Thymus (tissue), 11 donors: ENCODE measurements at regions not wholly inside any gene's neighbourhood (a gene's known extent, or its start where the extent isn't known, plus 50 kb on each side); places are given as distances from the start of the nearest gene placed in this dataset.

Experiments used
- DNase-seq, 9 donors: peaks; one replicate each; pipeline ENCODE4 v3.0.0-alpha.2; 2013; ENCODE audit warnings: low spot score in 9 of 9, low read depth in 6 of 9, missing footprints in 1 of 9
- H3K27ac ChIP-seq, 2 donors: one replicate each; pipeline ENCODE4 v1.5.1; 2013; ENCODE audit warnings: control low read depth in 1 of 2, low read depth in 1 of 2, low read length in 1 of 2, mild to moderate bottlenecking in 1 of 2, moderate library complexity in 1 of 2
- H3K27me3 ChIP-seq, 2 donors: one replicate each; pipeline ENCODE4 v1.5.1; 2013; ENCODE audit warnings: low read length in 1 of 2; ENCODE audit not compliant: control insufficient read depth in 2 of 2, insufficient read depth in 1 of 2
- H3K36me3 ChIP-seq, 2 donors: one replicate each; pipeline ENCODE4 v1.5.1; 2013; ENCODE audit warnings: low read length in 1 of 2, mild to moderate bottlenecking in 1 of 2, moderate library complexity in 1 of 2; ENCODE audit not compliant: control insufficient read depth in 2 of 2, insufficient read depth in 2 of 2
- H3K4me1 ChIP-seq, 2 donors: one replicate each; pipeline ENCODE4 v1.5.1; 2013; ENCODE audit warnings: low read length in 2 of 2; ENCODE audit not compliant: control insufficient read depth in 2 of 2, insufficient read depth in 2 of 2
- H3K4me3 ChIP-seq, 2 donors: one replicate each; pipeline ENCODE4 v1.5.1; 2013; ENCODE audit warnings: low read length in 2 of 2, control low read depth in 1 of 2, mild to moderate bottlenecking in 1 of 2
- H3K9me3 ChIP-seq, 2 donors: one replicate each; pipeline ENCODE4 v1.5.1; 2013; ENCODE audit warnings: low read length in 1 of 2, mild to moderate bottlenecking in 1 of 2; ENCODE audit not compliant: control insufficient read depth in 2 of 2, insufficient read depth in 1 of 2
- WGBS: extraction: QIAGEN DNeasy Blood & Tissue Kit; methylation state at CpG from one replicate; pipeline ENCODE4 v1.1.7; 2013; 5-methylcytosine and 5-hydroxymethylcytosine counted together
- donor health status: healthy.

GRCh38 chr5:89191374-89191773 is 308.4 kb upstream of the MEF2C start:
- H3K4me1 ChIP-seq: no peaks in the 10 kb centered on the region
- H3K9me3 ChIP-seq: no peaks in the 10 kb centered on the region
- no peak for DNase-seq
- H3K27ac ChIP-seq: no peak overlapping the region
- H3K4me3 ChIP-seq: no peak overlapping the region
- no peaks in the 10 kb centered on the region for H3K27me3 ChIP-seq
- WGBS: 91% methylated on average over 2 of the region's 2 CpGs
- H3K36me3 ChIP-seq: no peaks in the 10 kb centered on the region

- WGBS: 93% methylated on average over 3 of the region's 3 CpGs
- Histone ChIP-seq H3K9me3 (no peaks in the 10 kb centered on the region), H3K27ac (no peak overlapping the region), H3K27me3 (no peaks in the 10 kb centered on the region), H3K36me3 (no peaks in the 10 kb centered on the region), H3K4me1 (no peaks in the 10 kb centered on the region), H3K4me3 (no peak overlapping the region)
- DNase-seq: no peak
These were observed 307.7 kb upstream of the MEF2C start for GRCh38 chr5:89190515-89191265.

- no peaks in the 10 kb centered on the region for H3K36me3 ChIP-seq
- H3K27ac ChIP-seq: no peak overlapping the region
- H3K27me3 ChIP-seq: no peaks in the 10 kb centered on the region
- no peaks in the 10 kb centered on the region for H3K9me3 ChIP-seq
- no peak for DNase-seq
- H3K4me3 ChIP-seq: no peak overlapping the region
- no peaks in the 10 kb centered on the region for H3K4me1 ChIP-seq
- WGBS: 98% methylated on average over 1 of the region's 1 CpG
These were observed 305.0 kb upstream of the MEF2C start for GRCh38 chr5:89187883-89188465.

GRCh38 chr5:89187268-89187667 is 304.3 kb upstream of the MEF2C start:
- Histone ChIP-seq H3K9me3 (no peaks in the 10 kb centered on the region), H3K36me3 (no peaks in the 10 kb centered on the region), H3K27ac (no peak overlapping the region), H3K27me3 (no peaks in the 10 kb centered on the region), H3K4me1 (no peaks in the 10 kb centered on the region), H3K4me3 (no peak overlapping the region)
- DNase-seq: no peak

GRCh38 chr5:89181546-89181945 is 298.6 kb upstream of the MEF2C start:
- Histone ChIP-seq H3K4me1 (no peaks in the 10 kb centered on the region), H3K27me3 (no peaks in the 10 kb centered on the region), H3K9me3 (no peaks in the 10 kb centered on the region), H3K27ac (no peak overlapping the region), H3K4me3 (no peak overlapping the region), H3K36me3 (no peaks in the 10 kb centered on the region)
- DNase-seq: no peak

- Histone ChIP-seq H3K27me3 (no peaks in the 10 kb centered on the region), H3K4me1 (no peaks in the 10 kb centered on the region), H3K4me3 (no peak overlapping the region), H3K9me3 (no peaks in the 10 kb centered on the region), H3K27ac (no peak overlapping the region), H3K36me3 (no peaks in the 10 kb centered on the region)
- DNase-seq: no peak
- 95% methylated on average over 3 of the region's 3 CpGs for WGBS
These were observed 296.7 kb upstream of the MEF2C start for GRCh38 chr5:89179731-89180130.

GRCh38 chr5:89178541-89178940 is 295.6 kb upstream of the MEF2C start:
- H3K9me3 ChIP-seq: no peaks in the 10 kb centered on the region
- no peak overlapping the region for H3K27ac ChIP-seq
- WGBS: 89% methylated on average over 2 of the region's 2 CpGs
- no peaks in the 10 kb centered on the region for H3K4me1 ChIP-seq
- no peak for DNase-seq
- H3K4me3 ChIP-seq: no peak overlapping the region
- no peaks in the 10 kb centered on the region for H3K27me3 ChIP-seq
- H3K36me3 ChIP-seq: no peaks in the 10 kb centered on the region

- no peak for DNase-seq
- Histone ChIP-seq H3K9me3 (no peaks in the 10 kb centered on the region), H3K27me3 (no peaks in the 10 kb centered on the region), H3K27ac (no peak overlapping the region), H3K36me3 (no peaks in the 10 kb centered on the region), H3K4me3 (no peak overlapping the region), H3K4me1 (no peaks in the 10 kb centered on the region)
- WGBS: 97% methylated on average over 1 of the region's 1 CpG
These were observed 290.5 kb upstream of the MEF2C start for GRCh38 chr5:89173528-89173927.

GRCh38 chr5:89168766-89169165 is 285.8 kb upstream of the MEF2C start:
- Histone ChIP-seq H3K27ac (no peak overlapping the region), H3K27me3 (no peaks in the 10 kb centered on the region), H3K4me1 (no peaks in the 10 kb centered on the region), H3K36me3 (no peaks in the 10 kb centered on the region), H3K4me3 (no peak overlapping the region), H3K9me3 (no peaks in the 10 kb centered on the region)
- WGBS: 96% methylated on average over 3 of the region's 3 CpGs
- DNase-seq: no peak
